Erythroblast (primary cell): ENCODE measurements at regions not wholly inside any gene's neighbourhood (a gene's known extent, or its start where the extent isn't known, plus 50 kb on each side); places are given as distances from the start of the nearest gene placed in this dataset.

Source experiments
- GATA1 ChIP-seq: IDR thresholded peaks from 2 replicates; pipeline ENCODE4 v1.6.1; 2011; ENCODE audit warnings: low read depth, mild to moderate bottlenecking, control low read depth, low read length, moderate library complexity
- POLR2A ChIP-seq: IDR thresholded peaks from 2 replicates; pipeline ENCODE4 v1.6.1; 2011; ENCODE audit warnings: mild to moderate bottlenecking, low read length

GRCh38 chr4:138076561-138076960 is 165.6 kb downstream of the SLC7A11 start:
- no peak for TF ChIP-seq POLR2A
- TF ChIP-seq GATA1, result no peak
